IMR-90 (cell line): ENCODE measurements at regions not wholly inside any gene's neighbourhood (a gene's known extent, or its start where the extent isn't known, plus 50 kb on each side); places are given as distances from the start of the nearest gene placed in this dataset.

ENCODE experiments used
- ATAC-seq: fragments of 200-7000 bp; cut with Tn5 transposase; 2 replicates; pipeline ENCODE4 v1.9.1; 2020; ENCODE audit warnings: low read depth, mild to moderate bottlenecking, moderate library complexity
- BruUV-seq: library from RNA; stranded (reverse); fragments of 400-500 nt; replicated peaks from 2 replicates; lab custom pipeline; 2021; lab: Mats Ljungman, UMichigan
- CTCF ChIA-PET: fragments of 300-600 bp; formaldehyde crosslinking; extraction: SDS; loops from one replicate; lab custom pipeline; 2021; ENCODE audit warnings: antibody characterized with exemption; lab: Yijun Ruan, JAX
- POLR2A ChIA-PET: fragments of 300-600 bp; sonication (Branson Sonifier 250); formaldehyde crosslinking; loops from one replicate; lab custom pipeline; 2022; ENCODE audit warnings: antibody characterized with exemption; ENCODE audit not compliant: unreplicated experiment; lab: Charles Lee
- DNase-seq: peaks from one replicate; pipeline ENCODE4 v3.0.0; 2013
- H2AFZ ChIP-seq: replicated peaks from 2 replicates; pipeline ENCODE3; 2013; ENCODE audit warnings: low read length, mild to moderate bottlenecking; ENCODE audit not compliant: poor library complexity
- H2AK5ac ChIP-seq: 2 replicates; pipeline ENCODE4 v1.6.1; 2013; ENCODE audit warnings: low read depth, low read length, inconsistent platforms
- H2AK9ac ChIP-seq: replicated peaks from 2 replicates; pipeline ENCODE3; 2013; ENCODE audit warnings: mild to moderate bottlenecking, low read depth, low read length, moderate library complexity; ENCODE audit not compliant: poor library complexity
- H2BK120ac ChIP-seq: 2 replicates; pipeline ENCODE4 v1.6.1; 2013; ENCODE audit warnings: low read depth, low read length, inconsistent platforms
- H2BK15ac ChIP-seq: 3 replicates; pipeline ENCODE4 v1.6.1; 2013; ENCODE audit warnings: low read depth, low read length, inconsistent platforms
- H2BK20ac ChIP-seq: 2 replicates; pipeline ENCODE4 v1.6.1; 2013; ENCODE audit warnings: low read depth, mild to moderate bottlenecking, inconsistent platforms, low read length, moderate library complexity
- H2BK5ac ChIP-seq: 2 replicates; pipeline ENCODE4 v1.6.1; 2013; ENCODE audit warnings: mild to moderate bottlenecking, low read depth, low read length, inconsistent platforms; ENCODE audit not compliant: poor library complexity, severe bottlenecking
- H3K14ac ChIP-seq: replicated peaks from 2 replicates; pipeline ENCODE4 v1.6.1; 2013; ENCODE audit warnings: low read depth, low read length, inconsistent platforms
- H3K18ac ChIP-seq: 2 replicates; pipeline ENCODE4 v1.6.1; 2013; ENCODE audit warnings: low read depth, low read length, control low read depth
- H3K23ac ChIP-seq: 2 replicates; pipeline ENCODE4 v1.6.1; 2013; ENCODE audit warnings: low read depth, low read length, inconsistent platforms
- H3K27ac ChIP-seq: 2 replicates; pipeline ENCODE4 v1.5.1; 2013; ENCODE audit warnings: mild to moderate bottlenecking, control low read depth, low read length; ENCODE audit not compliant: insufficient read depth
- H3K27me3 ChIP-seq: 2 replicates; pipeline ENCODE4 v1.6.1; 2013; ENCODE audit warnings: low read length; ENCODE audit not compliant: control insufficient read depth, insufficient read depth
- H3K36me3 ChIP-seq: 2 replicates; pipeline ENCODE4 v1.6.1; 2013; ENCODE audit warnings: low read length, mixed read lengths; ENCODE audit not compliant: control insufficient read depth, insufficient read depth
- H3K4ac ChIP-seq: 2 replicates; pipeline ENCODE4 v1.6.1; 2013; ENCODE audit warnings: low read depth, low read length, inconsistent platforms
- H3K4me1 ChIP-seq: 2 replicates; pipeline ENCODE4 v1.6.1; 2013; ENCODE audit warnings: low read length, mixed read lengths; ENCODE audit not compliant: control insufficient read depth, insufficient read depth
- H3K4me2 ChIP-seq: 2 replicates; pipeline ENCODE4 v1.6.1; 2013; ENCODE audit warnings: low read depth, mild to moderate bottlenecking, control low read depth, low read length, moderate library complexity
- H3K4me3 ChIP-seq: 2 replicates; pipeline ENCODE4 v1.5.1; 2013; ENCODE audit warnings: low read depth, mild to moderate bottlenecking, control low read depth, low read length, moderate library complexity; ENCODE audit not compliant: insufficient read depth
- H3K56ac ChIP-seq: 2 replicates; pipeline ENCODE4 v1.6.1; 2013; ENCODE audit warnings: low read length, inconsistent platforms; ENCODE audit not compliant: insufficient read depth; ENCODE audit errors: extremely low read depth
- H3K79me1 ChIP-seq, 2 experiments: 2 replicates each; pipeline ENCODE4 v1.6.1; 2013; ENCODE audit warnings: low read length in 2 of 2, inconsistent platforms in 1 of 2, low read depth in 1 of 2
- H3K9ac ChIP-seq: 2 replicates; pipeline ENCODE4 v1.6.1; 2013; ENCODE audit warnings: low read depth, low read length, control low read depth
- H3K9me1 ChIP-seq: 2 replicates; pipeline ENCODE4 v1.6.1; 2013; ENCODE audit warnings: low read length, inconsistent platforms; ENCODE audit not compliant: insufficient read depth
- H3K9me3 ChIP-seq: 2 replicates; pipeline ENCODE4 v1.6.1; 2013; ENCODE audit warnings: low read length; ENCODE audit not compliant: control insufficient read depth, insufficient read depth
- H4K20me1 ChIP-seq: 2 replicates; pipeline ENCODE4 v1.6.1; 2013; ENCODE audit warnings: low read length, inconsistent platforms; ENCODE audit not compliant: insufficient read depth
- H4K5ac ChIP-seq: 2 replicates; pipeline ENCODE4 v1.6.1; 2013; ENCODE audit warnings: mild to moderate bottlenecking, low read depth, low read length, control low read depth
- H4K8ac ChIP-seq, 2 experiments: 2 replicates each; pipeline ENCODE4 v1.6.1; 2013; ENCODE audit warnings: low read depth in 2 of 2, low read length in 2 of 2, control low read depth in 1 of 2, inconsistent platforms in 1 of 2
- H4K91ac ChIP-seq: 2 replicates; pipeline ENCODE4 v1.6.1; 2013; ENCODE audit warnings: low read depth, low read length, inconsistent platforms; ENCODE audit not compliant: insufficient read depth
- BHLHE40 ChIP-seq: fragments of 150-350 bp; IDR thresholded peaks from 2 replicates; pipeline ENCODE4 v1.6.1; 2016; ENCODE audit warnings: mild to moderate bottlenecking, low read depth, low read length
- CEBPB ChIP-seq: IDR thresholded peaks from 2 replicates; pipeline ENCODE4 v1.6.1; 2012; ENCODE audit warnings: low read depth, low read length, improper control_type of control experiment
- CHD1 ChIP-seq: IDR thresholded peaks from 2 replicates; pipeline ENCODE4 v1.6.1; 2012; ENCODE audit warnings: low read depth, low read length, improper control_type of control experiment
- FOS ChIP-seq: fragments of 150-350 bp; IDR thresholded peaks from 2 replicates; pipeline ENCODE4 v1.6.1; 2016; ENCODE audit warnings: low read depth, low read length
- MAFK ChIP-seq: IDR thresholded peaks from 2 replicates; pipeline ENCODE4 v1.6.1; 2012; ENCODE audit warnings: low read depth, low read length, improper control_type of control experiment
- MAZ ChIP-seq: IDR thresholded peaks from 2 replicates; pipeline ENCODE4 v1.6.1; 2012; ENCODE audit warnings: low read depth, mild to moderate bottlenecking, low read length, improper control_type of control experiment, moderate library complexity, borderline replicate concordance
- NFE2L2 ChIP-seq: fragments of 150-350 bp; IDR thresholded peaks from 2 replicates; pipeline ENCODE4 v1.6.1; 2016; ENCODE audit warnings: low read depth, mild to moderate bottlenecking, low read length
- POLR2A ChIP-seq: IDR thresholded peaks from 2 replicates; pipeline ENCODE4 v1.6.1; 2012; ENCODE audit warnings: mild to moderate bottlenecking, low read depth, low read length
- RAD21 ChIP-seq: IDR thresholded peaks from 2 replicates; pipeline ENCODE4 v1.6.1; 2012; ENCODE audit warnings: low read length, improper control_type of control experiment
- RCOR1 ChIP-seq: IDR thresholded peaks from 2 replicates; pipeline ENCODE4 v1.6.1; 2012; ENCODE audit warnings: mild to moderate bottlenecking, low read length, improper control_type of control experiment; ENCODE audit not compliant: insufficient replicate concordance
- SMC3 ChIP-seq: fragments of 150-350 bp; IDR thresholded peaks from 2 replicates; pipeline ENCODE4 v1.6.1; 2016; ENCODE audit warnings: low read depth, mild to moderate bottlenecking, antibody characterized with exemption, low read length, moderate library complexity
- WGBS, 2 experiments: methylation state at CpG; one replicate each; pipeline versions ENCODE4 v1.1.5 to v1.1.7; 2013; ENCODE audit warnings: missing lambda C conversion rate in 2 of 2; ENCODE audit not compliant: insufficient read length in 1 of 2; ENCODE audit errors: extremely low coverage in 2 of 2; 5-methylcytosine and 5-hydroxymethylcytosine counted together
- dilution Hi-C: fragments of 300-500 bp; cut with HindIII; formaldehyde crosslinking; loops from one replicate; pipeline ENCODE4 v1.14.3; 2018; ENCODE audit warnings: low sequenced_read_pairs; ENCODE audit not compliant: unreplicated experiment
- in situ Hi-C: fragments of 300-500 bp; cut with MboI; formaldehyde crosslinking; loops from 3 replicates; pipeline ENCODE4 v1.14.3; 2019; ENCODE audit warnings: low sequenced_read_pairs, inconsistent platforms, mixed read lengths
- intact Hi-C: fragments of 100-400 bp; cut with micrococcal nuclease; formaldehyde crosslinking; loops from 2 replicates; pipeline ENCODE4 v1.10.0; 2022
- TF ChIP-seq, protein P1 (sequence below): fragments of 150-350 bp; IDR thresholded peaks from 2 replicates; pipeline ENCODE4 v1.6.1; 2016; ENCODE audit warnings: low read depth, mild to moderate bottlenecking, low read length, moderate library complexity, borderline replicate concordance
- TF ChIP-seq, protein P2 (sequence below): fragments of 150-350 bp; IDR thresholded peaks from 2 replicates; pipeline ENCODE4 v1.6.1; 2017; ENCODE audit warnings: mild to moderate bottlenecking, antibody characterized with exemption, low read length, low read depth
- TF ChIP-seq, protein P3 (sequence below): conservative IDR thresholded peaks from 2 replicates; pipeline ENCODE4 v1.5.1; 2012; ENCODE audit warnings: mild to moderate bottlenecking, low read depth, low read length, improper control_type of control experiment

DNA sequence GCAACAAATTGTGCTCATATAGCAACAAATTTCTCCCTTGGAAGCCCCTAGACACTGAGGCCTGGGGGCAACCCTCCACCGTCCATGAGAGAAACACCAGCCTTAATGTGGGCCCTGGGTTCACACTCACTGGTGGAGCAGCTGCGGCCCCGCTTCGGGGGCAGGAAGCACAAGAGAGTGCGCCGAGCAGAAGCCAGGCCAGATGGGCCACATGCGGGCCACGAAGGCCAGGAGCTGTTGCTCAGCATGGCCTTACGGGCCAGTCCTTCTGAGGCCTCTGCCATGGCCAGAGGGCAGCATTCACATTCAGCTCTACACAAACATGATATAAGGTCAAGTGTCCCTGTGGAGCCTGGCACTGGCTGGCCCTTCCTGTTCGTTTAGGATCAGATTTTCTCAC, 60.0 kb upstream of the VIPR2 start:
- no peaks in the 10 kb centered on the region for H3K79me1 ChIP-seq
- no peaks in the 10 kb centered on the region for H3K9me1 ChIP-seq
- no peak overlapping the region for H3K27ac ChIP-seq
- H3K18ac ChIP-seq = no peak overlapping the region
- H3K27me3 ChIP-seq = no peaks in the 10 kb centered on the region
- intact Hi-C loops = no loop called here
- no peak overlapping the region for H4K91ac ChIP-seq
- ATAC-seq = no peak
- H3K14ac ChIP-seq = no peak overlapping the region
- no peak overlapping the region for H3K4me3 ChIP-seq
- no peak overlapping the region for H2AK9ac ChIP-seq
- H3K36me3 ChIP-seq = no peaks in the 10 kb centered on the region
- H3K23ac ChIP-seq = no peak overlapping the region
- TF ChIP-seq, protein P1, sequence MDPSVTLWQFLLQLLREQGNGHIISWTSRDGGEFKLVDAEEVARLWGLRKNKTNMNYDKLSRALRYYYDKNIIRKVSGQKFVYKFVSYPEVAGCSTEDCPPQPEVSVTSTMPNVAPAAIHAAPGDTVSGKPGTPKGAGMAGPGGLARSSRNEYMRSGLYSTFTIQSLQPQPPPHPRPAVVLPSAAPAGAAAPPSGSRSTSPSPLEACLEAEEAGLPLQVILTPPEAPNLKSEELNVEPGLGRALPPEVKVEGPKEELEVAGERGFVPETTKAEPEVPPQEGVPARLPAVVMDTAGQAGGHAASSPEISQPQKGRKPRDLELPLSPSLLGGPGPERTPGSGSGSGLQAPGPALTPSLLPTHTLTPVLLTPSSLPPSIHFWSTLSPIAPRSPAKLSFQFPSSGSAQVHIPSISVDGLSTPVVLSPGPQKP = no peak
- TF ChIP-seq RCOR1 (no peak), SMC3 (no peak), NFE2L2 (no peak), MAFK (no peak), FOS (no peak), CEBPB (no peak), MAZ (no peak), CHD1 (no peak), BHLHE40 (no peak), RAD21 (no peak), POLR2A (no peak)
- TF ChIP-seq, protein P2, sequence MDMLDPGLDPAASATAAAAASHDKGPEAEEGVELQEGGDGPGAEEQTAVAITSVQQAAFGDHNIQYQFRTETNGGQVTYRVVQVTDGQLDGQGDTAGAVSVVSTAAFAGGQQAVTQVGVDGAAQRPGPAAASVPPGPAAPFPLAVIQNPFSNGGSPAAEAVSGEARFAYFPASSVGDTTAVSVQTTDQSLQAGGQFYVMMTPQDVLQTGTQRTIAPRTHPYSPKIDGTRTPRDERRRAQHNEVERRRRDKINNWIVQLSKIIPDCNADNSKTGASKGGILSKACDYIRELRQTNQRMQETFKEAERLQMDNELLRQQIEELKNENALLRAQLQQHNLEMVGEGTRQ = no peak
- TF ChIP-seq, protein P3, sequence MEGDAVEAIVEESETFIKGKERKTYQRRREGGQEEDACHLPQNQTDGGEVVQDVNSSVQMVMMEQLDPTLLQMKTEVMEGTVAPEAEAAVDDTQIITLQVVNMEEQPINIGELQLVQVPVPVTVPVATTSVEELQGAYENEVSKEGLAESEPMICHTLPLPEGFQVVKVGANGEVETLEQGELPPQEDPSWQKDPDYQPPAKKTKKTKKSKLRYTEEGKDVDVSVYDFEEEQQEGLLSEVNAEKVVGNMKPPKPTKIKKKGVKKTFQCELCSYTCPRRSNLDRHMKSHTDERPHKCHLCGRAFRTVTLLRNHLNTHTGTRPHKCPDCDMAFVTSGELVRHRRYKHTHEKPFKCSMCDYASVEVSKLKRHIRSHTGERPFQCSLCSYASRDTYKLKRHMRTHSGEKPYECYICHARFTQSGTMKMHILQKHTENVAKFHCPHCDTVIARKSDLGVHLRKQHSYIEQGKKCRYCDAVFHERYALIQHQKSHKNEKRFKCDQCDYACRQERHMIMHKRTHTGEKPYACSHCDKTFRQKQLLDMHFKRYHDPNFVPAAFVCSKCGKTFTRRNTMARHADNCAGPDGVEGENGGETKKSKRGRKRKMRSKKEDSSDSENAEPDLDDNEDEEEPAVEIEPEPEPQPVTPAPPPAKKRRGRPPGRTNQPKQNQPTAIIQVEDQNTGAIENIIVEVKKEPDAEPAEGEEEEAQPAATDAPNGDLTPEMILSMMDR = no peak
- no peak overlapping the region for H4K8ac ChIP-seq
- no peaks in the 10 kb centered on the region for H4K20me1 ChIP-seq
- no peak overlapping the region for H3K4me2 ChIP-seq
- in situ Hi-C loops = no loop called here
- H2AK5ac ChIP-seq = no peak overlapping the region
- H2BK15ac ChIP-seq = no peak overlapping the region
- ChIA-PET CTCF (no interaction called here), POLR2A (no interaction called here)
- H3K9ac ChIP-seq = no peak overlapping the region
- no peak overlapping the region for H4K5ac ChIP-seq
- no peak overlapping the region for H3K56ac ChIP-seq
- no peaks in the 10 kb centered on the region for H3K4me1 ChIP-seq
- no peak overlapping the region for H2AFZ ChIP-seq
- no peak overlapping the region for H2BK120ac ChIP-seq
- H3K4ac ChIP-seq = no peak overlapping the region
- dilution Hi-C loops = no loop called here
- no peak overlapping the region for H2BK20ac ChIP-seq
- no peak for DNase-seq
- no peak overlapping the region for H2BK5ac ChIP-seq
- no CpG with 5 or more reads among the region's 10 CpGs for WGBS, 2 experiments
- peaks cover 41% of the 10 kb centered on the region for H3K9me3 ChIP-seq
- no TSS peak for BruUV-seq
